Hepatocyte (in vitro differentiated cells): ENCODE measurements at regions not wholly inside any gene's neighbourhood (a gene's known extent, or its start where the extent isn't known, plus 50 kb on each side); places are given as distances from the start of the nearest gene placed in this dataset.

Experiments
- DNase-seq: peaks from one replicate; pipeline ENCODE4 v3.0.0-alpha.2; 2016; ENCODE audit warnings: low spot score
- H2AFZ ChIP-seq: fragments of 200-600 bp; sonication (generic); 2 replicates; pipeline ENCODE4 v1.6.0; 2016; ENCODE audit warnings: antibody characterized with exemption, mild to moderate bottlenecking
- H3K27ac ChIP-seq: fragments of 200-600 bp; sonication (generic); 2 replicates; pipeline ENCODE4 v1.5.1; 2016; ENCODE audit warnings: mild to moderate bottlenecking
- H3K27me3 ChIP-seq: fragments of 200-600 bp; sonication (generic); 2 replicates; pipeline ENCODE4 v1.6.1; 2016
- H3K36me3 ChIP-seq: fragments of 200-600 bp; sonication (generic); replicated peaks from 2 replicates; pipeline ENCODE4 v1.5.1; 2016; ENCODE audit warnings: low read depth; ENCODE audit not compliant: insufficient read depth
- H3K4me1 ChIP-seq: fragments of 200-600 bp; sonication (generic); 2 replicates; pipeline ENCODE4 v1.5.1; 2016; ENCODE audit warnings: mild to moderate bottlenecking, moderate library complexity; ENCODE audit not compliant: insufficient read depth
- H3K4me2 ChIP-seq: fragments of 200-600 bp; sonication (generic); 2 replicates; pipeline ENCODE4 v1.6.0; 2016
- H3K4me3 ChIP-seq: fragments of 200-600 bp; sonication (generic); 2 replicates; pipeline ENCODE4 v1.5.1; 2016; ENCODE audit warnings: mild to moderate bottlenecking
- H3K79me2 ChIP-seq: fragments of 200-600 bp; sonication (generic); 2 replicates; pipeline ENCODE4 v1.6.0; 2017; ENCODE audit warnings: mild to moderate bottlenecking
- H3K9me2 ChIP-seq: fragments of 200-600 bp; sonication (generic); replicated peaks from 2 replicates; pipeline ENCODE4 v1.6.0; 2017; ENCODE audit warnings: mild to moderate bottlenecking; ENCODE audit not compliant: insufficient read depth
- H3K9me3 ChIP-seq: fragments of 200-600 bp; sonication (generic); 2 replicates; pipeline ENCODE4 v1.5.1; 2016; ENCODE audit warnings: low read depth, mild to moderate bottlenecking
- H4K20me1 ChIP-seq: fragments of 200-600 bp; sonication (generic); 2 replicates; pipeline ENCODE4 v1.6.0; 2016; ENCODE audit warnings: mild to moderate bottlenecking; ENCODE audit not compliant: insufficient read depth, poor library complexity, severe bottlenecking
- EZH2 ChIP-seq: fragments of 200-600 bp; sonication (generic); IDR thresholded peaks from 2 replicates; pipeline ENCODE4 v1.6.1; 2016; ENCODE audit warnings: antibody characterized with exemption, mild to moderate bottlenecking, borderline replicate concordance
- EZH2phosphoT487 ChIP-seq: fragments of 200-600 bp; sonication (generic); IDR thresholded peaks from one replicate; pipeline ENCODE4 v1.6.1; 2018; ENCODE audit warnings: antibody characterized with exemption, mild to moderate bottlenecking, low read depth, moderate library complexity; ENCODE audit not compliant: unreplicated experiment, severe bottlenecking
- whole genome bisulfite sequencing: methylation state at CpG from one replicate; pipeline ENCODE4 v1.1.6; 2016; ENCODE audit warnings: low lambda C conversion rate; ENCODE audit errors: missing lambda C conversion rate; 5-methylcytosine and 5-hydroxymethylcytosine counted together
- TF ChIP-seq, protein P1 (sequence below): fragments of 200-600 bp; sonication (generic); IDR thresholded peaks from 2 replicates; pipeline ENCODE4 v1.5.1; 2016; ENCODE audit warnings: antibody characterized with exemption, mild to moderate bottlenecking; ENCODE audit not compliant: poor library complexity

GRCh38 chr1:4315202-4315601, 339.2 kb upstream of the AJAP1 start:
- Histone ChIP-seq H3K4me2 (no peak overlapping the region), H3K9me2 (no peaks in the 10 kb centered on the region), H3K27ac (no peak overlapping the region), H3K36me3 (no peaks in the 10 kb centered on the region), H3K4me1 (no peaks in the 10 kb centered on the region), H3K79me2 (no peaks in the 10 kb centered on the region), H2AFZ (no peak overlapping the region), H4K20me1 (no peaks in the 10 kb centered on the region), H3K27me3 (no peaks in the 10 kb centered on the region), H3K9me3 (no peaks in the 10 kb centered on the region), H3K4me3 (no peak overlapping the region)
- TF ChIP-seq, protein P1, sequence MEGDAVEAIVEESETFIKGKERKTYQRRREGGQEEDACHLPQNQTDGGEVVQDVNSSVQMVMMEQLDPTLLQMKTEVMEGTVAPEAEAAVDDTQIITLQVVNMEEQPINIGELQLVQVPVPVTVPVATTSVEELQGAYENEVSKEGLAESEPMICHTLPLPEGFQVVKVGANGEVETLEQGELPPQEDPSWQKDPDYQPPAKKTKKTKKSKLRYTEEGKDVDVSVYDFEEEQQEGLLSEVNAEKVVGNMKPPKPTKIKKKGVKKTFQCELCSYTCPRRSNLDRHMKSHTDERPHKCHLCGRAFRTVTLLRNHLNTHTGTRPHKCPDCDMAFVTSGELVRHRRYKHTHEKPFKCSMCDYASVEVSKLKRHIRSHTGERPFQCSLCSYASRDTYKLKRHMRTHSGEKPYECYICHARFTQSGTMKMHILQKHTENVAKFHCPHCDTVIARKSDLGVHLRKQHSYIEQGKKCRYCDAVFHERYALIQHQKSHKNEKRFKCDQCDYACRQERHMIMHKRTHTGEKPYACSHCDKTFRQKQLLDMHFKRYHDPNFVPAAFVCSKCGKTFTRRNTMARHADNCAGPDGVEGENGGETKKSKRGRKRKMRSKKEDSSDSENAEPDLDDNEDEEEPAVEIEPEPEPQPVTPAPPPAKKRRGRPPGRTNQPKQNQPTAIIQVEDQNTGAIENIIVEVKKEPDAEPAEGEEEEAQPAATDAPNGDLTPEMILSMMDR, result no peak
- TF ChIP-seq EZH2, result no peak
- TF ChIP-seq EZH2phosphoT487, result no peak
- WGBS, result 66% methylated on average over 4 of the region's 4 CpGs
- DNase-seq, result no peak

GRCh38 chr1:4317207-4317606, 337.2 kb upstream of the AJAP1 start:
- H3K4me1 ChIP-seq, result no peaks in the 10 kb centered on the region
- 82% methylated on average over 6 of the region's 6 CpGs for WGBS

DNA sequence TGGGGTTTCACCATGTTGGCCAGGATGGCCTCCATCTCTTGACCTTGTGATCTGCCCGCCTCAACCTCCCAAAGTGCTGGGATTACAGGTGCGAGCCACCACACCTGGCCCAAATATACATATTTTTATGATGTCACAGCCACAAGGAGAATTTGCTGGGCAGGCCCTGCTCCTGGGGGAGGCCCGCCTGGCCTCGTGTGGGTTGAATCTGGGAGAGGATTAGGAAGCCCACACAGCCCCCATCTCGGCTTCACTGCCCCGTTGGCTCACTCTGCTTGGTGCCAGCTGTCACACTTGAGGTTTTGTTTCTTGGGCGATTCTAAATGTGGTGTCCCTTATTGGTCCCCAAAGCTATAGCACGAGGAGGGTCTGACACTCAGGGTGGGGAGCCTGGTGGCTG, 335.7 kb upstream of the AJAP1 start:
- 84% methylated on average over 8 of the region's 8 CpGs for WGBS
- TF ChIP-seq EZH2phosphoT487 (no peak), EZH2 (no peak)
- TF ChIP-seq, protein P1, result no peak
- no peaks in the 10 kb centered on the region for H3K27me3 ChIP-seq
- no peak overlapping the region for H3K4me2 ChIP-seq
- no peaks in the 10 kb centered on the region for H3K9me3 ChIP-seq
- H3K9me2 ChIP-seq, result no peaks in the 10 kb centered on the region
- no peak overlapping the region for H3K27ac ChIP-seq
- no peaks in the 10 kb centered on the region for H4K20me1 ChIP-seq
- H2AFZ ChIP-seq, result no peak overlapping the region
- no peaks in the 10 kb centered on the region for H3K79me2 ChIP-seq
- DNase-seq, result no peak
- no peaks in the 10 kb centered on the region for H3K4me1 ChIP-seq
- no peaks in the 10 kb centered on the region for H3K36me3 ChIP-seq
- no peak overlapping the region for H3K4me3 ChIP-seq

More at GRCh38 chr1:4317207-4317606, 337.2 kb upstream of the AJAP1 start:
- TF ChIP-seq EZH2phosphoT487 (no peak), EZH2 (no peak)
- TF ChIP-seq, protein P1, result no peak
- Histone ChIP-seq H2AFZ (no peak overlapping the region), H3K4me2 (no peak overlapping the region), H3K27me3 (no peaks in the 10 kb centered on the region), H4K20me1 (no peaks in the 10 kb centered on the region), H3K79me2 (no peaks in the 10 kb centered on the region), H3K27ac (no peak overlapping the region), H3K9me2 (no peaks in the 10 kb centered on the region), H3K4me3 (no peak overlapping the region), H3K9me3 (no peaks in the 10 kb centered on the region), H3K36me3 (no peaks in the 10 kb centered on the region)
- DNase-seq, result no peak

DNA sequence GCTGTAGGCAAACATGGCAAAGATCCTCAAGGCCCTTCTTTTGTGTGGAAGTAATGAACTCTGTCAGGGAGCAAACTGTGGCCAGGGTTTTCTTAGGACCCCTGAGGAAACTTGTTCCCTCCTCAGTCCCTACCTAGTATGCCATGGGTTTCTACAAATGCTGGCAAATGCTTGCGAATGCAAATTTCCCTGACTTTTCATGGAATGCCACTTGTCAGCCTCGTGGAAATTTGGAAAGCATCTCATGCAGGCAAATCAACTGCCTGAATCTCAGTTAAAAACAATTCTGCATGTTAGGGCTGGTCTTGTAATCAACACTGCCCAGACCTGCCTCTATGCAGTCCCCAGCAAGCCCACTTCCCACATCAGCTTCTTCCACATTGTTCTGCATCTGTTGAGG, 334.9 kb upstream of the AJAP1 start:
- Histone ChIP-seq H4K20me1 (no peaks in the 10 kb centered on the region), H3K36me3 (no peaks in the 10 kb centered on the region), H2AFZ (no peak overlapping the region), H3K9me3 (no peaks in the 10 kb centered on the region), H3K4me3 (no peak overlapping the region), H3K27ac (no peak overlapping the region), H3K4me2 (no peak overlapping the region), H3K27me3 (no peaks in the 10 kb centered on the region), H3K79me2 (no peaks in the 10 kb centered on the region), H3K4me1 (no peaks in the 10 kb centered on the region), H3K9me2 (no peaks in the 10 kb centered on the region)
- no peak for DNase-seq
- WGBS, result 68% methylated on average over 2 of the region's 2 CpGs
- TF ChIP-seq, protein P1, result no peak
- no peak for TF ChIP-seq EZH2phosphoT487
- TF ChIP-seq EZH2, result no peak
